Stimulated activated CD8-positive, alpha-beta memory T cell treated with anti-CD3 and anti-CD28 coated beads, Interleukin-2, amount 100 ng/mL, for 48 hours (primary cell): ENCODE measurements at regions not wholly inside any gene's neighbourhood (a gene's known extent, or its start where the extent isn't known, plus 50 kb on each side); places are given as distances from the start of the nearest gene placed in this dataset.
"Not testable (repeated sequence)": the region's sequence is repeated elsewhere in the genome, so short reads cannot be mapped to it uniquely, and the experiment has no call there.

Source experiments
- DNase-seq, 2 donors: peaks; one replicate each; pipeline ENCODE4 v3.0.0-alpha.2; 2020; ENCODE audit warnings: low read depth in 2 of 2

DNA sequence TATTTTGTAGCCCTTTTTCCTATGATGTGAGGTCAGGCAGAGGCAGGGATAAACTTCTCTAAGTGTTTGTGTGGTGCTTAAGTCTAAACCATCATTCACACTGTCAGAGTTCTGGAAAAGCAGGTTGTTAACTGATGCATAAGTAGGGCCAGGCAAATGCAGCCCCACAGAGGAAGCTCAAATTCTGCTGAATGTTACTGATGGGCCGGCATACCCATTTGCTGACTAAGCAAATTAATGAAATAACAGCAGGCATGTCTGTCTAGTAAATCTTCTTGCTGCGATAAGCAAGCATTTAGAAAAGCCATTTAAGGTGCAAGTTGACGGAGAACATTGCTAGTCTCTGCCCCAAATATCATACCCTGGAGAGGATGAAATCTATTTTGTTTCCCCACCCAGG is 523.2 kb upstream of the CCDC196 start:
- DNase-seq, result no peak

DNA sequence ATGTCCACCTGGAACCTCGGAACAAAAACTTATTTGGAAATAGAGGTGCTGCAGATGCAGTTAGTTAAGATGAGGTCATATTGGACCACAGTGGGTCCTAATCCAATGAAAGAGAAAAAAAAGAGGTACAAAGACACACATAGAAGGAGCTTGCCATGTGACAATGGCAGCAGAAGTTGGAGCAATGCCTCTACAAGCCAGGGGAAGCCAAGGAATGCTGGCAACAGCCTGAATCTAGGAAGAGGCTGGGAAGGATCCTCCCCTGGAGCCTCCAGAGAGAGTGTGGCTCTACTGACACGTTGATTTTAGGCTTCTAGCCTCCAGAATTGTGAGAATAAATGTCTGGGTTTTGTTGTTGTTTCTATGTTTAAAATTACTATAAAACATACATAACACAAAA is 521.8 kb upstream of the CCDC196 start:
- no peak for DNase-seq

DNA sequence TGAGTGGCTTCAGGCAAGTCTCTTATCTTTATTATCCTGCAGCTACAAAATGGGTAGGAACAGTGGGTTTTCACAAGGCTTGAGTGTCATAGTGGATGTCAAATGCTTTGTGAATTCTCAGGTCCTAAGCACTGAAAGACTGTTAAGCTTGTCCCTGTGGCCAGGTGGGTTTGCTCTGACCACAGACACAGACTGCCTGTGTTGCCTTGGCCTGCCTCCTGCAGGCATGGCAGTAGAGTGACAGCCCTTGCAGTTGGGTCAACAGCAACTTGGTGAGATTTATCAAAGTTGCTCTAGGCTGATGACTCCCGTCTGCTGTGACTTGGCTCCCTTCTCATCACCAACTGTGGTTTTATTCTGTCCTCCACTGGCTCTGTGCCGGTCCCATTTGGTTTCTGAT is 520.0 kb upstream of the CCDC196 start:
- no peak for DNase-seq

DNA sequence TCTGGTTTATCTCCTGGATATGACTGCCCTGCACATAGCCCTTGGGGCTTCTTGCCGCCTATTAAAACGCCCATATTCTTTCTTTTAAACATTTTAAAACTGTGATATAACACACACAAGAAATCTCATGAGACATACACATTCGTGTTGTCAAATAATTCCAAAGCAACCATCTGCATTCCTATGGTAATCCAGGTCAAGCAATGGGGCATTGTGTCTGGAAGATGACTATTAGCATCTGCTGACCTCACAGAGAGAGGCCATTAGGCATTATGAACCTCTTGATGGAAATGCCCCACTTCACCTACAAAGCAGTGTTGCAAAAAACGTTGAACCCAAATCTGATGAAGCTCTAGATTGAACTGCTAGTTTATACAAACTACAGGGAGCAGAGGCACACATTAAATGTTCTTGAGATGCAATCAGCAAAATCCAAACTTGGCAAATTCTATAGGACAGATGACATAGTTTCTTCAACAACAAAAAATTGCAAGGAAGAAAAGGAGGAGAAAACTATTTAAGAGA is 513.8 kb upstream of the CCDC196 start:
- DNase-seq, result no peak

GRCh38 chr14:65972891-65973290 is 513.3 kb upstream of the CCDC196 start:
- no peak for DNase-seq

GRCh38 chr14:65975865-65976264 is 510.3 kb upstream of the CCDC196 start:
- DNase-seq, result no peak

DNA sequence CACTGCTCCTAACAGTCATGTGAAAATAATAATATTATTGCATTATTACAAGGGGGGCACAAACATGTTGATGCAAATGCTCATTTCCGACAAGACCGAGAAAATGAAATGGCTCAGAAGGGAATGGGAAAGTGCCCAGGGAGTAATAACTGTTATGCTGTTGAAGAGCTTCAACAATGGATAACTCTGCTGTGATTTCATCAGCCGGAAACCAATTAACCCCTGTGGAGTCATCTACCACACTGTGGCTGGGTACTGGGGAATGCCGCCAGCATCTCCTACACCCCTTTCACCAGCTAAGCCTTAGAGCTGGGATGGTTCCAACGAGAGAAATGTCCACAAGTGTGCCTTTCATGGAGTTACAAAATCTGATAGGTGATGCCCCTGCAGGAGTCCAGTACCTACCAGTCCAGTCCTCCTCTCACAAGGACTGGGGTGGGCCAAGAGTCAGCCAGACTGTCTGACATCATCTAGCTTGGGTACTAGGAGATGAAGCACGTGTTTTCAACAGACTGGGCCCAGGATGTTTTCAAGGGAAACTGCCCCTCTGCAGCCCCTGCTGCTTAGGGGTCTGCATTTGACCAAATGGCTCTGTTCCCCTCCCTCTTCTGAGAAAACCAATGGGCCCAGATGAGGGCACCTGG is 509.3 kb upstream of the CCDC196 start:
- no peak for DNase-seq

GRCh38 chr14:65981192-65981843 is 504.9 kb upstream of the CCDC196 start:
- no peak for DNase-seq

GRCh38 chr14:65986041-65986440 is 500.1 kb upstream of the CCDC196 start:
- no peak for DNase-seq

DNA sequence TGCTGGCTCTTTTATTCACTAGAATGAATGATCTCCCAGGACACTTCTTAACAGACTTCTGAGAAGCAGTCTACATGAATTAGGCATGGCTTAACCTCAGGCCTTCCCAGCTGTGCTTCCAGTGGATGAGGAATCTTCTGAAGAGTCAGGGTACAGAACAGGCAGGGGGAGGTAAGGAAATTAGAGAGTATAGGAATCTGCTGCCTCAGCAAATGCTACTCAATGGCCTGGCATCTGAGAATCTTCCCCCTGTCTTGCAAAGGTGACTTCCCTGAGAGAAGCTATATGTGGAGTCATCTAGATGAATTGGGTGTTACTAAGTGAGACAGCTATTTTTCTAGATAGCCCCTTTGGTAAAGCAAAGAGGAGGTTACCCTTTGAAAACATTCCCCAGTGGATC is 496.2 kb upstream of the CCDC196 start:
- DNase-seq, result no peak

- no peak for DNase-seq
Observed at GRCh38 chr14:65991104-65991503, 495.1 kb upstream of the CCDC196 start.

- not testable (repeated sequence) for DNase-seq
Observed at GRCh38 chr14:65991935-65992334, 494.2 kb upstream of the CCDC196 start.

- no peak for DNase-seq
Observed at GRCh38 chr14:65993103-65993502, 493.1 kb upstream of the CCDC196 start.

GRCh38 chr14:65993996-65994395 is 492.2 kb upstream of the CCDC196 start:
- no peak for DNase-seq

DNA sequence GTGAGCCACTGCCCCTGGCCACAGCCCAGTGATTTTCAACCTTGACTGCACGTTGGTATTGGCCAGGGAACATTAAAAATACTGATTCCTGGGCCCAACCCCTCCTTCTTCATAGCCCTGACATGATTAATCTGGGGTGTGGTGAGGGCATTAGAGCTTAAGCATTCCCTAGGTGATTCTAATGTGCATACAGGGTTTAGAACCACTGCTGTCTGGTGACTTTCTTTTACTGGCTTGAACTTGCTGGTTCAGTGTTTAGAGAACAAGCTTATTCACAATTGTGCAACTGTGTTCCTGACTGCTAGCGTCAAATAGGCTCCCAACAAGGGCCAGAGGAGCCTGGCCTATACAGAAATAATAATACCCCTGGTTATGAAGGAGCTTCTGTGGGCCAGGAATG is 488.8 kb upstream of the CCDC196 start:
- no peak for DNase-seq

DNA sequence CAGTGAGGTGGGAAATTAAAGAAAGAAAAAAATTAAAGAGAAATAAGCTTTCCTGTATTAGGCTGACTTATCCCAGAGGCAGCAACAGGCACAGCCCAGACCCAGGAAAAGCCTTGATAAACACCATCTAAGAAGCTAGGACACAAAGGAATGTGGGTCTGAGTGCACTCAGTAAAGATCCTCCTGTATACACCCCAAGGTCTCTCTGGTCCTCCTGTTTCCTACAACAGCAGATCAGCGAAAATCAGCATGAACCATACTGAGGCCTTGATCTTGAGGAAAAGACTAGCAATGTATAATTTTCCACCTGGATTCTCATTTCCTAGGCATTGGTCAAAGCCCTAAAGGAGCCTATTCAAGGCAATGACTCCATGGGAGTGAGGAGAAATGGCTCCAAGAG is 486.3 kb upstream of the CCDC196 start:
- DNase-seq, result no peak

GRCh38 chr14:66000766-66001165 is 485.4 kb upstream of the CCDC196 start:
- DNase-seq, result no peak

- no peak for DNase-seq
Observed at GRCh38 chr14:66001356-66001755, 484.8 kb upstream of the CCDC196 start.

GRCh38 chr14:66003082-66003730 is 483.0 kb upstream of the CCDC196 start:
- no peak for DNase-seq

DNA sequence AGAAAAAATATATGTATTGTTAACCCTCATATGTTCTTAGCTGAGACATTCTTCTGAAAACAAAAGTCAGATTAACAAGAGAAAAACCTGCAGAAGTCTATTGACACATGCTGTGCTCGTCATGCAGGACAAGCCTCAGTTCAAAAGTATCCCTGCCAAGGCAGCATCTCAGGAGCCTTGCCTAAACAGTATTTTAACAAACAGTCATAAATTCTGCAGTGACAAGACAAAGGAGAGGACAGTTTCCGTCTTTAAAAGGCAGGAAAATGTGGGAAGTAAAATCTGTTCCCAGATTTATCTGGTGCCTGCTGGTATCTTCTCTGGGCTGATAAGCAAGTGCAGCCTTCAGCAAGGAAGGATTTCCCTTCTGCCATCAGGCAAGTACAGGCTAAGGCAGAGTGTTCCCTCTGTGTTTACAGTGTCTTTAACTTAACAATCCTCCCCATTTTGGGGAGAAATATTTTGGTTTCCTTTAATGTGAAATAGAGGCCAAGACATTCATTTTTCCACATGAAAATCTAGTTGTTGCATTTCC is 480.2 kb upstream of the CCDC196 start:
- no peak for DNase-seq

DNA sequence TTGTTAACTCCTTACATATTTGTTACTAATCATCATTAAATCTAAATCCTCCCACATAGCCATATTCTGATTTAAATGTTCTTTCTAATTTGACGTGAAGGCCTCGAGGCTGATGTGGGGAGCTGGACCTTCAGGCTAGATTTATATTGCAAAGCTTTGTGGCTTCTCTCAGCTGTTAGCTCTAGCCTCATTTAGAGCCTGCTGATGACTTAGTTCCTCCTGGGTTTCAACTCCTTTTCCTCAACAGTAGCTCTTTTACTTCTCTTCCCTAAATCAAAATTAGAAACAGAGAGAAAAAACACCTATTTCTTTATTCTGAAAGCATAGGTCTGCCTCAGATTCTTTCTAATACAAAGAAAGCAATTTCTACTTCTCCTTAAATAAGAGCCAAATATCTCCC is 477.5 kb upstream of the CCDC196 start:
- no peak for DNase-seq

DNA sequence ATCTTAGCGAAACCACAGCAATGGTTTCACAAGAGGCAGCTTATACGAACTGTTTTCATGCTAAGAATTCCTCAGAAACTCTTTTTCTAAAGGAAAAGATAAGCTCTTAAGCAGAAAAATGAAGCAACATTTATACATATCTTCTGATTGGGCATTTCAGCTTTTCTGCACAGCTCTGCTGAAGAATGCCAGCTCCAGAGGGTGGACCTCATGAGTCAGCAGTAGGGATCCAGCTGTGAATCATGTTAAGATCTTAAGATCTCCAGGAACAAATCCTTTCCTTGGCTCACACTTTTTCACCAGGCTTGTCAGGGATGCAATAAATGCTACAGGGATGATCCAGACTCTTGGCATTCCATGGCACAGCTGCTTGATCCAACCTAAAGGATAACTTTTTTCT is 477.1 kb upstream of the CCDC196 start:
- DNase-seq, result no peak

DNA sequence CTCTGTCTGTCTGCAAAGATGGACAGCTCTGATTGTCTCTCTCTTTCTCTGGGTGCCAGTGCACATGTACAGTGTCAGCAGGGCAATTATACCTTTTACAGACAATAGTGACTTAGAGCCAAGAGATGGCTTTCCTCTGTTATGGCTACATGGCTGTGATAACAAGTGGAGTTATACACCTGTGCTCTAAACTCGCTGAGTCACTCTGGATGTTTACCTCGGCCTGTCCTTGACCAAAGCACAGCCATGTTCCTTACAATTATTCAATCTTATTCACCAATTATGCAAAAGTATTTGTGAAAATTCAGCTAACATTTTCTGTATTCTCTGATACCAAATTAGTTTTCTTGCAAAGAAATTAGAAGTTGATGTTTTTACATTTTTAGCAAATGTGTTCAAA is 475.5 kb upstream of the CCDC196 start:
- DNase-seq, result no peak
